ENCODE measurements at regions not wholly inside any gene's neighbourhood (a gene's known extent, or its start where the extent isn't known, plus 50 kb on each side); places are given as distances from the start of the nearest gene placed in this dataset.

DNA sequence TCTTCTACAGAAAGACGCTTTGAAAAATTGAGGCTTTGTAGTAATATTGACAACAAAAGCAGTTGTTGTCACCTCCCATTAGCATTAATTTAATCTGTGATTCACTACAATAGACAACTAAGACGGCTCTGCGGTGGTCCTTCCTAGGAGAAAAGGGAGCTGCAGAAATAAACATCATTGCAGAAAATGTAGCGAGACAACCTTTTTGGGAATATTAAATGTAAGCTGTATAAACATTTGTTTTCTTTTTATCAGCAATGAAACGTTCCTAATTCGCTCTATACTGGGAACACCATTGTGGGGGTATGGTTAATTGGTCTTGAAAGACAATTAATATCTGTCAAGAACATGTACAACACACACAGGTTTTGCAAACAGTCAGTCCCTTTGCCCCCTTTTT lies 583.3 kb upstream of the TENM3 start:
- no peak overlapping the region for H3K4me3 ChIP-seq (replicated peaks; ENCODE audit: low read depth, low read length)
- no peak for DNase-seq (ENCODE audit: extremely low read depth, insufficient read length)
- no peak for TF ChIP-seq CTCF (IDR thresholded peaks at IDR 0.05; ENCODE audit: insufficient read depth, low read length, poor library complexity, severe bottlenecking)

DNA sequence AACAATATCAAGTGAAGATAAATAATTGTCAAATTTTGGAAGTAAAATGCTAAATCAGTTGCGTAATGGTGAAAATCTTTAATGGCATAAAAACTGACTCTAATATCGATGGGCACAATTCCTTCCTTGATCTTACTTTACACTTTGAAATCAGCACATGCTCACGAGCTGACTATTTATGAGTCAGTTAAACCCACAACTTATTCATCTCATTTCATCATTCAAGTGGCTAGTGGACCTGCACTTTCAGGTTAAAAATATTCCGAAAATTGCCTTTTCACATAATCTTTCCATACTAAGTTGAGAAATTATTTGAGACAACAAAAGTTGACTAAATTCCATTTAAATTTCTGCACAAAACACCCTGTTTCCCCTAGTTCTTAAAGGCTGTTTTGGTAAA lies 582.1 kb upstream of the TENM3 start:
- Histone ChIP-seq H3K36me3 (ENCODE audit: control insufficient read depth, insufficient read depth, low read length) (no peaks in the 10 kb centered on the region), H3K4me3 (replicated peaks; ENCODE audit: low read depth, low read length) (no peak overlapping the region), H3K27me3 (replicated peaks; ENCODE audit: control insufficient read depth, insufficient read depth, low read length) (no peaks in the 10 kb centered on the region)
- TF ChIP-seq CTCF (IDR thresholded peaks at IDR 0.05; ENCODE audit: insufficient read depth, low read length, poor library complexity, severe bottlenecking): no peak
- no peak for DNase-seq (ENCODE audit: extremely low read depth, insufficient read length)

More for the DNA sequence above, 583.3 kb upstream of the TENM3 start:
- no peaks in the 10 kb centered on the region for H3K36me3 ChIP-seq (ENCODE audit: control insufficient read depth, insufficient read depth, low read length)
- H3K27me3 ChIP-seq (replicated peaks; ENCODE audit: control insufficient read depth, insufficient read depth, low read length): no peaks in the 10 kb centered on the region

DNA sequence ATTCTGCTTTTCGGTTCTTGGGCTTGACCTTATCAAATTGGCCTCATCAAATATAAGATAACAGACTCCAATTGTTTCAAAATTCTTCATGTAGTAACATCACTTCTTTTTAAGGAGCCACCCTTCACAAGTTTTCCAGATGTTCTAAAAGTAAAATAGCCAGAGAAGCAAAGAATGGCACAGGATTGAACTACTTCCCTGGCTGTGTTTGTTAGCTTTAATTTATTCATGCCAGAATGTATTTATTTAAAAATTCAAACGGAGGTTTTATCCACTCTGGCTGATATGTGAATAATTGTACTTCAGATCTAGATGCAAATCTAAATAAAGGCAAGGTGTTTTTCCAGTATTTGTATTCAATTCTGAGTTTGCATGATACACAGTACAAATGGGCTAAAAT lies 581.3 kb upstream of the TENM3 start:
- TF ChIP-seq CTCF (IDR thresholded peaks at IDR 0.05; ENCODE audit: insufficient read depth, low read length, poor library complexity, severe bottlenecking): no peak
- Histone ChIP-seq H3K4me3 (replicated peaks; ENCODE audit: low read depth, low read length) (no peak overlapping the region), H3K27me3 (replicated peaks; ENCODE audit: control insufficient read depth, insufficient read depth, low read length) (no peaks in the 10 kb centered on the region), H3K36me3 (ENCODE audit: control insufficient read depth, insufficient read depth, low read length) (no peaks in the 10 kb centered on the region)
- no peak for DNase-seq (ENCODE audit: extremely low read depth, insufficient read length)

DNA sequence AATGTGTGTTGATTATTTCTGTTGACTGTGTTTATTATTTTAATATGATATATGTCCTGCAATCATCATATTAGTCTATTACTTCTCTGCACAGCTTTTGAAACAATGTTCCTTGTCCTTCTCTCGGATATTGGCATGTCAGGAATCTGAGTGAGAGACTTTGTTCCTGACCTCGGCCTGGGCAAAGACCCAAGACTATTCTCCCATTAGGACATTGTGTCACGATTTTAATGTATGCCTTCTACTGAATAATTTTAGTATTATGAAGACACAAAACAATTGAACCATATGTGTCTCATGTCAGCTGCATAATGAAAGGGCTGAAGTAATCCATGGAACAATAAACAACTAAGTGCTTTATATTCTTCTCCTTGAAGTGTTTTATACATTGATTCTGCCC lies 580.8 kb upstream of the TENM3 start:
- TF ChIP-seq CTCF (IDR thresholded peaks at IDR 0.05; ENCODE audit: insufficient read depth, low read length, poor library complexity, severe bottlenecking): no peak
- no peak for DNase-seq (ENCODE audit: extremely low read depth, insufficient read length)
- Histone ChIP-seq H3K36me3 (ENCODE audit: control insufficient read depth, insufficient read depth, low read length) (no peaks in the 10 kb centered on the region), H3K27me3 (replicated peaks; ENCODE audit: control insufficient read depth, insufficient read depth, low read length) (no peaks in the 10 kb centered on the region), H3K4me3 (replicated peaks; ENCODE audit: low read depth, low read length) (no peak overlapping the region)

DNA sequence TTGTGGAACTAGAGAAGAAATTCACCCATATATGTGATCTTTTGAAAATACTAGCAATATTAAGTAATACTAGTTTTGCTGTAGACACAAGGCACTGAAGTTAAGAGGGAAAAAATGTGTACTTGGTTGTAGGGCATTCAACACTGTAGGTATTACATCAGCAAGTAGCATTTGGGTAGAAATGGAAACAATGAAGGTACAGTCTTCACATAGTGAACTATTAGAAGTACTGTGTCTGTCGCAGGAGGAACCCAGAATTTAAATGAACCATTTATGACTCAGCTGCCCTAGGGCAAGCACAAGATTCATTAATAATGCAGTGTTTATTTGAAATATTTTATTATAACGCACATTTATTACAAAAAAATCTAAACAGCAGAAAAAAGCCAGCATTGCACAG lies 572.7 kb upstream of the TENM3 start:
- TF ChIP-seq CTCF (IDR thresholded peaks at IDR 0.05; ENCODE audit: insufficient read depth, low read length, poor library complexity, severe bottlenecking): no peak
- H3K27me3 ChIP-seq (replicated peaks; ENCODE audit: control insufficient read depth, insufficient read depth, low read length): no peaks in the 10 kb centered on the region

DNA sequence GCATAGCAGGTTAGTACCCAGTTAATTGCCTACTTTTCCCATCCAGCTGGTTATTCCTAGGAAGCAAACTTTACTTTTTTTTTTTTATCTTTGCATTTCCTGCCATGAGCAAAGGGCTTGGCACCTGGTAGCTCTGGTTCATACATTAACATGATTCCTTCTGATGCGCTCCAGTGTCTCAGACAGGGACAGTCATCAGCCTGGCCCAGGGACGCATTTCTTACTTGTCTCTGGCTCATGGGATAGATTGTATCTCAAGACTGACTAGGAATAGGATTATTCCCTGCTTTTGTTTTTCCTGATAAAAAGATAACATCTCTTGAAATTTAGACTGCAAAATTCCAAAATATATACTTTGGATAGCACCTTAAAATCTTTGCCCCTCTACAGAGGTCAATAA lies 571.5 kb upstream of the TENM3 start:
- Histone ChIP-seq H3K4me3 (replicated peaks; ENCODE audit: low read depth, low read length) (no peak overlapping the region), H3K27me3 (replicated peaks; ENCODE audit: control insufficient read depth, insufficient read depth, low read length) (no peaks in the 10 kb centered on the region), H3K36me3 (ENCODE audit: control insufficient read depth, insufficient read depth, low read length) (no peaks in the 10 kb centered on the region)
- TF ChIP-seq CTCF (IDR thresholded peaks at IDR 0.05; ENCODE audit: insufficient read depth, low read length, poor library complexity, severe bottlenecking): no peak
- DNase-seq (ENCODE audit: extremely low read depth, insufficient read length): no peak

More for the DNA sequence above, 572.7 kb upstream of the TENM3 start:
- DNase-seq (ENCODE audit: extremely low read depth, insufficient read length): no peak
- no peak overlapping the region for H3K4me3 ChIP-seq (replicated peaks; ENCODE audit: low read depth, low read length)
- H3K36me3 ChIP-seq (ENCODE audit: control insufficient read depth, insufficient read depth, low read length): no peaks in the 10 kb centered on the region
